HG03039 (cell line): ENCODE measurements at regions not wholly inside any gene's neighbourhood (a gene's known extent, or its start where the extent isn't known, plus 50 kb on each side); places are given as distances from the start of the nearest gene placed in this dataset.
A peak's percentile ranks its signal among the peaks of the same experiment; 100 is the strongest.

Source experiments
- ATAC-seq: cut with Tn5 transposase; IDR thresholded peaks from one replicate; pipeline ENCODE4 v1.9.1; 2021; ENCODE audit warnings: mild to moderate bottlenecking, moderate library complexity; ENCODE audit not compliant: unreplicated experiment

DNA sequence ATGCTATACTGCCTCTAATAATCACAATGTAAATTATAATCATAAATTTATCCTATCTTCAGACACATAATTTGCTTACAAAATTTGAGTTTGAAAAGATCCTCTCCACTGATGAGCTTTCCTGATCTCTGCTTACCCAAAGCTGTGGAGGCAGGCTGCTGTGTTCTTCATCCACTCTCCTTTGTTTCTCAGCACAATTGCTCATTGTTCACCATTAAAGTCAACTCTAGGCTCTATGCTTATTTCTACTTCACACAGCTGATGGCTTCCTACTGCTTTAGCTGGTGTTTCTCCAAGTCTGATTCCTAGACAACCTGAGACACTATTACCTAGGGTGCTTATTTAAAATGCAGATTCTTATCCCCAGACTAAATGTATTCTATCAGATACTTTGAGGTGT is 319.7 kb downstream of the PCDH18 start:
- ATAC-seq, result no peak

DNA sequence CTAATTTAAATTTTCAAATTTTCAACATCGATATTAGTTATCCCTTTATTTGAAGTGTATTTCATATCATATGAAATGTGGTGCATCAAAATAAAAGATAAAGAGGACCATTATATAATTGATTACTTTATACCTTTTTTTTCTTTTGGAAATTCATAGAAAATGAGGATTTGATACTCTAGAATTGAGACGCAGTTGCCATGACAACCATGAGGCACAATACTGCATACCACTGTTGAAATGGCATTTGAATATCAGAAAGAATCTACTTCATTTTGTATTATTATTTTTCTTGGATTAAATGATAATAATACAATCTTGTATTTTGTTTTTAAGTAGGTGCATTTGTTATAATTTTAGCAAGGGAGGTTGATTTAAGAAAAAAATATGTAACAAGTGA is 323.1 kb downstream of the PCDH18 start:
- ATAC-seq, result no peak

DNA sequence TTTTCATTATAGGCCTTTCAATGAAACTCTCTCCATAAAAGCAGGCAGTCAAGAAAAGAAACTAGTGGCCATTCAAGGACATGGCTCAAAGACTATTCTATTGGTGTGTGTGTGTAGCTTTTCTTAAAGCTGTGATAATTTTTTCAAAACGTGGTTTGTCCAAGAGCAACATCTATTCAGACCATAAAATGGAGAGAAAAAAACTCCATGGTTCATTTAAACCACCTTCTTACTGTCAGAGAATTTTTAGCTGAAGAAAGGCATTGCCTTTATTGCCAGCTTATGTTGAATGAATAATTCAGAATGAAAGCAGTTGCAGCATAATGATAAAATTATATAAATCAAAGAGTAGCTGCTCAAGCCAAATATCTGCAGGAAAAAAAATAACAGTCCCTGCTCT is 325.5 kb downstream of the PCDH18 start:
- no peak for ATAC-seq

GRCh38 chr4:137203601-137204000 is 328.7 kb downstream of the PCDH18 start:
- no peak for ATAC-seq

- no peak for ATAC-seq
These were observed 332.0 kb downstream of the PCDH18 start for GRCh38 chr4:137200322-137200721.

DNA sequence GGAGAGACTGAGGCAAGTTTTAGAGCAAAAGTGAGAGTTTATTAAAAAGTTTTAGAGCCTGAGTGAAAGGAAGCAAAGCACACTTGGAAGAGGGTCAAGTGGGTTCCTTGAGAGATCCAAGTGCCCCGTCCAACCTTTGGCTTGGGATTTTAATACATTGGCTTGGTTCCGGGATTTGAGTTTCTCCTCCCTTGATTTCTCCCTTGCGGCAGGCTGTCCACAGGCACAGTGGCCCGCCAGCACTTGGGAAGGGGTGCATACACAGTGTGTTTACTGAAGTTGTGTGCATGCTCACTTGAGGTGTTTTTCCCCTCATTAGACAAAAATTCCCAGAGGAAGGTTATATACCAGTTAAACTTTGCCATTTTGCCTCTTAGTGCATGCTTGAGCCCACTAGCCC is 333.5 kb downstream of the PCDH18 start:
- no peak for ATAC-seq

DNA sequence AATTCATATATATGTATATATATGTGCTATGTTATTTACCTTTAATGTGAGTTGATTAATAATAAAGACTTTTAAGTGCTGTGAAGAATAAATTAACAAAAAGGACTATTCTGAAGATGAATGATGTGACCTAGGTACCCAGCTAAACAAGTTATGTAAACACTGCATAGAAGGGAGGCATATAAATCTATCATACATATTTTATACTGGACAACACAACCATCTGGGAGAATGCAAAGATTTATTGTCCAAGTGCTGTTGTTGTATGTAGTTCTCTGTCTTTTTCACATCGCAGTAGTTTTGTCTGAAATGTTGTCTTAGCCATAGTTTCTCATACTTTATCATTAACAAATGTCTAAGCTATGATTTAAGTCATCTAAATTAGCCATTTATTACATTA is 337.6 kb downstream of the PCDH18 start:
- no peak for ATAC-seq

DNA sequence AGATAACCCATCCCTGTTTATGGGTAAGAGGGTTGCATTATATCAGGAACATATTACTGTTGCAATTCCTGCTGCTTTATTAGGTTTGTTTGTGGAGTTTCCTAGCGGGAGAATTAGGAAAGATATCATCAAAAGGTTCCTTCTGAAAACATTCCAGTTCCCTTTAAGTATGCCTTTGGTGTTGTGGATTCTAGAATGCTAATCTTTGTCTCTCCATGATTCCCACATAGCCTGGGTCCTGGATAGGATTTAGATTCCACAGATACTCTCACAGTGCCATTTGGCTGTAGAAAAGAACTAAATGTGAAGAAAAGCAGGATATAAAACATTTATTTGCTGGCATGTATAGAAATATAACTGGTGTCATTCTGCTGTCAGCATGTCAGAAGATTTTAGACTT is 338.7 kb downstream of the PCDH18 start:
- no peak for ATAC-seq

DNA sequence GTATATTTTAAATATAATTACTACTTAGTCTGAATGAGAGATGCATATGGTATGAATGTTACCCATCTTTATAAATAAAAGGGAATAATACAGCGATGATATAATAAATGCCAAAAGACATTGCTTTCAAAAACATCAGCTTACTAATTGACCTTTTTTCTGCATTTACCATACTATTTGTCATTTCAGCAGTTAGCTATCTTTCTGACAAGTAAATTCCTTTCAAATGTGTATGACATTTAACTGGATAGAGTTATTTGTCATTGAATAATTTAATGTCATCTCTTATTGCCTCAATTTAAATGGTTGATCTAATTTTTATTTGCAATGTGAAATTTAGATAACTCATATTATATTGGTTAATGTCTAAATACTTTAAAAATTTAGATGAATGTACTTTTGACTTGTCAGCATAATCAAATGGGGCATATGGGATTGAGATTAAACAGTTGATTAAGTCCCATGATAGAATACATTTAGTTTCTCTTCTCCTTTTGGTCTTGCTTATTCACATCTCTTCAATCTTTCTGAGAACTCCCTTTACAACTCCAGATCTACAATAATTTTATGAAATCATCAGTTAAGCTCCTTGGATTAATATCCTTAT is 350.9 kb downstream of the PCDH18 start:
- ATAC-seq, result no peak

DNA sequence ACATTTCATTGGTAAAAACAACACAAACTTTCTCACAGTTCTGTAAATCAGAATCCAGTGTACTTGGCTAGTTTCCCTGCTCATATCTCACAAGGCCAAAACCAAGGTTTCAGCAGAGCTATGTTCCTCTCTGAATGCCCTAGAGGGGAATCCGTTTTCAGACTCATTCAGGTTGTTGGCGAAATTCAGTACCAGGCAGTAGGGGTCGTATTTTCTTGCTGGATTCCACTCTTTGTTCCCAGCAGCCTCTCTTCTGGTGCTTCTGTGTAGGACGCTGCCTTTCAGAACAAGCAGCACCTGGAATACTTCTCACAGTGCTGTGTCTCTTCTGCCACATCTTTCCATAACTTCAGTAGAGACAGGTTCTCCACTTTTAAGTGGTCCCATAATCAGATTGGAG is 351.9 kb downstream of the PCDH18 start:
- ATAC-seq, result no peak

GRCh38 chr4:137156807-137157206 is 375.5 kb downstream of the PCDH18 start:
- no peak for ATAC-seq

GRCh38 chr4:137156054-137156453 is 376.2 kb downstream of the PCDH18 start:
- ATAC-seq, result no peak

GRCh38 chr4:137131201-137131600 is 401.1 kb downstream of the PCDH18 start:
- no peak for ATAC-seq

DNA sequence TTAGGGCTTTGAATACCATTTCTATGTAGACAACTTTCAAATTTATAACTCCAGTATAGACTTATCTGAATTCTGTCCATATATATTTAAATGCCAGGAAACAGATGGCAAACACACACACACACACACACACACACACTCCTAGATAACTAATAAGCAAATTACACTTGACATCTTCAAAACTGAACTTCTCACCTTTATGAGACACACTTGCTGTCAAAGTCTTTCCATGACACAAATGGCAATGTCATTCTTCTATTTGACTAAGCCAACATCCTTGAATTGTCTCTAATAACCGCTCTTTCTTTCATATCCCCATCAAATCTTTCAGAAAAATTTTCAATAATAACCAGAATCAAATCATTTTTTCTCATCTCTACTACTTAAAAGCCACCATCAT is 402.4 kb downstream of the PCDH18 start:
- ATAC-seq, result no peak

DNA sequence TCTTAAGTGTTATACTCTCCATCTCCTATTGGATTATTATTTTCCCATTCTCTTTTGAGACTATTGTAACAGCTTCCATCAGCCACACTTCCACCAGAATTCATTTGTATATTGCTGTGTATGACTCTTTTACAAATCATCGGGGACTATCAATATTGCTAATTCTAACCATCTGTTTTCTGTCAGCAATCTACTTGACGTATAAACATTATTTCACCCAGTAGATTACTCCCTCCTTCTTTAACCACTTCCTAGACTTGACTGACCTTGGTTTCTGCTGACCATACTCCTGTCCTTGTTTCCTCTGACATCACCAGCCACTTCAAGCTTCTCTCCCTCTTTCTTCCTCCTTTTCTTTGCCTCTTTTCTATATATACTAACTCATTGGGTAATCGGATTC is 402.9 kb downstream of the PCDH18 start:
- ATAC-seq, result no peak

DNA sequence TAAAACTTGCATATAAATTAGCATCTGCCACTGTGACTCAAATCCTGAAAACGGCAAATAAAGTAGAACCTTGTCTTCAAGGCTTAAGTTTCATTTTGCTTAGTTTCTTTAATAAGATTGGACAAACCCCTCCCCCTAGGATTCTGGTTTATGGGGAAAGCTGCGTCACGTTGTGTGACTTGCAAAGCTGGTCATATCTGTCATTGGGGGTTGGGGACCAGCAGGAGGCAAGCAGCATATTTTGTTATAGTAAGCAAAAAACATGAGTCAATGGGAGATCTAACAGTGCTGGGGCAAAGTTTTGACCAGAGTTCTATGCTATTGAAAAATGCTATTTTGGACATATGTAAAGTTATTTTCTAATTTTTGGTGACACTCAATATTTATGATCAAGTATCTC is 407.3 kb downstream of the PCDH18 start:
- ATAC-seq, result no peak

GRCh38 chr4:137124278-137124932 is 407.9 kb downstream of the PCDH18 start:
- ATAC-seq, result peak; percentile 87

- ATAC-seq, result no peak
These were observed 409.4 kb downstream of the PCDH18 start for GRCh38 chr4:137122876-137123275.

DNA sequence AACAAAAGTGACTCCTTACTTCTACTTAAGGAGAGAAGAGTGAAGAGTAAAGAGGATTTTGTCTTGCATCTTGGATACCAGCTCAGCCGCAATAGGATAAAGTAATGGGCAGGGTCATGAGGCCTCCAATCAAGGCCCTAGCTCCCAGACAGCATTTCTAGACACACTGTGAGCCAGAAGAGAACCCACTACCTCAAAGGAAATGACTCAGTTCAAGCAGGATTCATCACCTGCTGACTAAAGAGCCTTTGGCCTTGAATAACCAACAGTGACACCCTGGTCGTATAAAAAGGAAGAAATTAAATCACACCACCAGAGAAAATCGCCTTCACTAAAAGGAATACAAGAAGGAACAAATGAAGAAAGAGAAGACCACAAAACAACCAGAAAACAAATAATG is 416.1 kb downstream of the PCDH18 start:
- ATAC-seq, result no peak

DNA sequence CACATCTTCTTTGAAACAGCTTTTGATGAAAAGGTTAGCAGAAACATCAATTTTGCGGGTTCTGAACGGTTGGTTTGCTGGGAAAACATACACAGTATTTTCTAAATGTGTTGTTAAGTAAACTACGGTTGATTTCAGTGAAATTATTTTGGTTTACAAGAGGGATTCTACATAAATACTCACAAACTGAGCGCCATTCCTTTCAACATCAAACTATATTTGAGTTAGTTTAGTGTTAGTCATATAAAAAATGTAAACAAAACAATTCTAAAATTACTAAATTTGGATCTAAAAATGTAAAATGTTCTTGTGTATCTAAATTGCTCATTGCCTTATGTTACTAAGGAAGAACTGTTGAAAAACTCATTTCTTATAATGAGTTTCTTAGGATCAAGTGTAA is 425.6 kb downstream of the PCDH18 start:
- no peak for ATAC-seq

GRCh38 chr4:137106287-137106686 is 426.0 kb downstream of the PCDH18 start:
- ATAC-seq, result no peak

- no peak for ATAC-seq
These were observed 441.3 kb downstream of the PCDH18 start for GRCh38 chr4:137090951-137091350.

- ATAC-seq, result no peak
These were observed 448.6 kb downstream of the PCDH18 start for GRCh38 chr4:137083571-137084135.
